Neural cell (in vitro differentiated cells): ENCODE measurements at regions not wholly inside any gene's neighbourhood (a gene's known extent, or its start where the extent isn't known, plus 50 kb on each side); places are given as distances from the start of the nearest gene placed in this dataset.

Source experiments
- H2AFZ ChIP-seq: fragments of 200-600, 300-800 bp; sonication (generic), shearing (Covaris generic); 2 replicates; pipeline ENCODE4 v1.6.0; 2014; ENCODE audit warnings: low read depth, mild to moderate bottlenecking, antibody characterized with exemption, low read length, moderate library complexity
- H3F3A ChIP-seq: fragments of 200-600 bp; shearing (Covaris generic); 2 replicates; pipeline ENCODE4 v1.6.1; 2016; ENCODE audit warnings: mild to moderate bottlenecking, moderate library complexity, mixed read lengths, antibody characterized with exemption, low read length; ENCODE audit not compliant: insufficient read depth, poor library complexity, severe bottlenecking
- H3K27ac ChIP-seq: fragments of 200-600, 300-800 bp; sonication (generic), shearing (Covaris generic); 2 replicates; pipeline ENCODE4 v1.5.1; 2014; ENCODE audit warnings: mild to moderate bottlenecking, low read length, moderate library complexity
- H3K27me3 ChIP-seq: fragments of 300-800, 200-600 bp; sonication (generic), shearing (Covaris generic); 2 replicates; pipeline ENCODE4 v1.6.0; 2014; ENCODE audit warnings: mild to moderate bottlenecking, low read depth, low read length, moderate library complexity; ENCODE audit not compliant: insufficient read depth
- H3K36me3 ChIP-seq: fragments of 300-800, 200-600 bp; sonication (generic), shearing (Covaris generic); 2 replicates; pipeline ENCODE4 v1.5.1; 2014; ENCODE audit warnings: mild to moderate bottlenecking, antibody characterized with exemption, low read length, moderate library complexity; ENCODE audit not compliant: insufficient read depth
- H3K4me2 ChIP-seq: fragments of 300-800, 200-600 bp; sonication (generic), shearing (Covaris generic); 2 replicates; pipeline ENCODE4 v1.6.0; 2014; ENCODE audit warnings: mild to moderate bottlenecking, low read length
- H3K4me3 ChIP-seq: fragments of 300-800, 200-600 bp; sonication (generic), shearing (Covaris generic); 2 replicates; pipeline ENCODE4 v1.5.1; 2014; ENCODE audit warnings: mild to moderate bottlenecking, low read length, moderate library complexity
- H3K79me2 ChIP-seq: fragments of 200-600 bp; shearing (Covaris generic); replicated peaks from 2 replicates; pipeline ENCODE4 v1.6.0; 2014; ENCODE audit warnings: mild to moderate bottlenecking, low read length, moderate library complexity; ENCODE audit not compliant: insufficient read depth
- H3K9ac ChIP-seq: fragments of 300-800, 200-600 bp; sonication (generic), shearing (Covaris generic); 2 replicates; pipeline ENCODE4 v1.6.1; 2016; ENCODE audit warnings: mild to moderate bottlenecking, low read length, mixed read lengths
- H3K9me2 ChIP-seq: fragments of 200-600 bp; shearing (Covaris generic); 2 replicates; pipeline ENCODE4 v1.6.1; 2016; ENCODE audit warnings: mild to moderate bottlenecking, low read length, mixed read lengths; ENCODE audit not compliant: insufficient read depth
- H3K9me3 ChIP-seq: fragments of 200-600, 300-800 bp; sonication (generic), shearing (Covaris generic); 2 replicates; pipeline ENCODE4 v1.6.1; 2016; ENCODE audit warnings: mild to moderate bottlenecking, mixed run types, low read length, moderate library complexity, mixed read lengths
- H4K20me1 ChIP-seq: fragments of 200-600 bp; shearing (Covaris generic); 2 replicates; pipeline ENCODE4 v1.6.1; 2016; ENCODE audit warnings: mild to moderate bottlenecking, mixed run types; ENCODE audit not compliant: insufficient read depth
- CTCF ChIP-seq: fragments of 450-650 bp; IDR thresholded peaks from 2 replicates; pipeline ENCODE4 v1.5.1; 2014; ENCODE audit warnings: antibody characterized with exemption, mild to moderate bottlenecking, moderate library complexity; ENCODE audit not compliant: poor library complexity, severe bottlenecking
- EP300 ChIP-seq: fragments of 450-650 bp; conservative IDR thresholded peaks from 2 replicates; pipeline ENCODE4 v1.6.1; 2014; ENCODE audit warnings: antibody characterized with exemption, mild to moderate bottlenecking, moderate library complexity; ENCODE audit not compliant: poor library complexity, severe bottlenecking
- EZH2 ChIP-seq: fragments of 200-600, 300-800 bp; shearing (Covaris generic), sonication (generic); IDR thresholded peaks from 2 replicates; pipeline ENCODE4 v1.6.1; 2014; ENCODE audit warnings: antibody characterized with exemption, low read length, borderline replicate concordance, mild to moderate bottlenecking; ENCODE audit not compliant: insufficient read depth, poor library complexity, severe bottlenecking
- MXI1 ChIP-seq: fragments of 450-650 bp; conservative IDR thresholded peaks from 2 replicates; pipeline ENCODE4 v1.6.1; 2014; ENCODE audit warnings: antibody characterized with exemption, mild to moderate bottlenecking; ENCODE audit not compliant: poor library complexity, severe bottlenecking
- POLR2AphosphoS5 ChIP-seq: IDR thresholded peaks from 2 replicates; pipeline ENCODE4 v1.6.1; 2012
- RAD21 ChIP-seq: fragments of 450-650 bp; conservative IDR thresholded peaks from 2 replicates; pipeline ENCODE4 v1.6.1; 2014; ENCODE audit warnings: antibody characterized with exemption, mild to moderate bottlenecking, moderate library complexity
- REST ChIP-seq: IDR thresholded peaks from 2 replicates; pipeline ENCODE4 v1.6.1; 2012; ENCODE audit warnings: borderline replicate concordance
- SMC3 ChIP-seq: fragments of 450-650 bp; conservative IDR thresholded peaks from 2 replicates; pipeline ENCODE4 v1.6.1; 2014; ENCODE audit warnings: antibody characterized with exemption, mild to moderate bottlenecking, moderate library complexity; ENCODE audit not compliant: poor library complexity
- TAF1 ChIP-seq: IDR thresholded peaks from 2 replicates; pipeline ENCODE4 v1.6.1; 2012; ENCODE audit warnings: low read depth

- no peak overlapping the region for H2AFZ ChIP-seq
- H3K4me2 ChIP-seq, result no peak overlapping the region
- no peaks in the 10 kb centered on the region for H3K27me3 ChIP-seq
- H3F3A ChIP-seq, result no peaks in the 10 kb centered on the region
- no peak overlapping the region for H3K9ac ChIP-seq
- H3K4me3 ChIP-seq, result no peak overlapping the region
- H3K9me2 ChIP-seq, result no peaks in the 10 kb centered on the region
- no peaks in the 10 kb centered on the region for H4K20me1 ChIP-seq
- no peaks in the 10 kb centered on the region for H3K36me3 ChIP-seq
- H3K9me3 ChIP-seq, result no peaks in the 10 kb centered on the region
- H3K79me2 ChIP-seq, result no peaks in the 10 kb centered on the region
- H3K27ac ChIP-seq, result no peak overlapping the region
- no peak for TF ChIP-seq MXI1
- no peak for TF ChIP-seq CTCF
- TF ChIP-seq EP300, result no peak
- no peak for TF ChIP-seq SMC3
- no peak for TF ChIP-seq RAD21
- TF ChIP-seq TAF1, result no peak
- no peak for TF ChIP-seq EZH2
- no peak for TF ChIP-seq REST
- TF ChIP-seq POLR2AphosphoS5, result no peak
Observed at GRCh38 chr4:19496756-19497155, 754.9 kb upstream of the SLIT2 start.

GRCh38 chr4:19494961-19495360, 756.7 kb upstream of the SLIT2 start:
- Histone ChIP-seq H3K27me3 (no peaks in the 10 kb centered on the region), H4K20me1 (no peaks in the 10 kb centered on the region), H3K27ac (no peak overlapping the region), H3K36me3 (no peaks in the 10 kb centered on the region), H3K79me2 (no peaks in the 10 kb centered on the region), H3K9ac (no peak overlapping the region), H3K4me2 (no peak overlapping the region), H3F3A (no peaks in the 10 kb centered on the region), H3K9me3 (no peaks in the 10 kb centered on the region), H2AFZ (no peak overlapping the region), H3K9me2 (no peaks in the 10 kb centered on the region), H3K4me3 (no peak overlapping the region)
- TF ChIP-seq EZH2 (no peak), SMC3 (no peak), RAD21 (no peak), MXI1 (no peak), TAF1 (no peak), REST (no peak), EP300 (no peak), CTCF (no peak), POLR2AphosphoS5 (no peak)
